Epithelial cell of esophagus (primary cell): ENCODE measurements at regions not wholly inside any gene's neighbourhood (a gene's known extent, or its start where the extent isn't known, plus 50 kb on each side); places are given as distances from the start of the nearest gene placed in this dataset.
A peak's percentile ranks its signal among the peaks of the same experiment; 100 is the strongest.

Experiments used
- DNase-seq: peaks from one replicate; pipeline ENCODE4 v3.0.0; 2010; ENCODE audit warnings: low read depth
- H3K4me3 ChIP-seq: 2 replicates; pipeline ENCODE4 v1.5.1; 2011; ENCODE audit warnings: mild to moderate bottlenecking, low read length, control low read depth
- TF ChIP-seq, protein P1 (sequence below): IDR thresholded peaks from 2 replicates; pipeline ENCODE4 v1.5.1; 2011; ENCODE audit warnings: low read depth, mild to moderate bottlenecking, low read length, control low read depth, inconsistent platforms; ENCODE audit not compliant: insufficient read depth; ENCODE audit errors: missing control alignments

- DNase-seq, result no peak
Measured at GRCh38 chr12:114986849-114987248, 302.9 kb upstream of the TBX3 start.

GRCh38 chr12:114986178-114986714 lies 302.3 kb upstream of the TBX3 start:
- no peak for DNase-seq
- TF ChIP-seq, protein P1, sequence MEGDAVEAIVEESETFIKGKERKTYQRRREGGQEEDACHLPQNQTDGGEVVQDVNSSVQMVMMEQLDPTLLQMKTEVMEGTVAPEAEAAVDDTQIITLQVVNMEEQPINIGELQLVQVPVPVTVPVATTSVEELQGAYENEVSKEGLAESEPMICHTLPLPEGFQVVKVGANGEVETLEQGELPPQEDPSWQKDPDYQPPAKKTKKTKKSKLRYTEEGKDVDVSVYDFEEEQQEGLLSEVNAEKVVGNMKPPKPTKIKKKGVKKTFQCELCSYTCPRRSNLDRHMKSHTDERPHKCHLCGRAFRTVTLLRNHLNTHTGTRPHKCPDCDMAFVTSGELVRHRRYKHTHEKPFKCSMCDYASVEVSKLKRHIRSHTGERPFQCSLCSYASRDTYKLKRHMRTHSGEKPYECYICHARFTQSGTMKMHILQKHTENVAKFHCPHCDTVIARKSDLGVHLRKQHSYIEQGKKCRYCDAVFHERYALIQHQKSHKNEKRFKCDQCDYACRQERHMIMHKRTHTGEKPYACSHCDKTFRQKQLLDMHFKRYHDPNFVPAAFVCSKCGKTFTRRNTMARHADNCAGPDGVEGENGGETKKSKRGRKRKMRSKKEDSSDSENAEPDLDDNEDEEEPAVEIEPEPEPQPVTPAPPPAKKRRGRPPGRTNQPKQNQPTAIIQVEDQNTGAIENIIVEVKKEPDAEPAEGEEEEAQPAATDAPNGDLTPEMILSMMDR, result no peak
- H3K4me3 ChIP-seq, result no peak overlapping the region

More at GRCh38 chr12:114986849-114987248, 302.9 kb upstream of the TBX3 start:
- TF ChIP-seq, protein P1, result no peak
- H3K4me3 ChIP-seq, result no peak overlapping the region

DNA sequence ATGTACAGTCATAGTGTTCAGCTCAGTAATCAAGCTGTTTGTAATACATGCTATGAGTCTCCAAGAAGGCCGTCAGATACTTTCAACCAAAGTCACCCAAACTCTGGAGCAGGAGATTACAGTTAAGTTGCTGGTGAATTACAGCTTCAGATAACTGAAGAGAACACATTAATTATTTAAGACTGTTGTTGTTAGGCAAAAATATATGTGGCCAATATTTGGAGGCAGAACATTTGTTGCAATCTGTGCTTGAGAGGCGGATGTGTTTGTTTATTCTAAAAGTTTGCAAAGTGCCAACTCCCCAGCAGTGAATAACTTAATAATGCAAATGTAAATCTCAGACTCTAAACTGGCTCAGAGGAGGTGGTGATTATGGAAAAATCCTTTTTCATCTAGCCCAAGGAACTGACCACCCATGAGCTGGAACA lies 300.7 kb upstream of the TBX3 start:
- DNase-seq, result no peak
- no peak overlapping the region for H3K4me3 ChIP-seq
- TF ChIP-seq, protein P1, result no peak

DNA sequence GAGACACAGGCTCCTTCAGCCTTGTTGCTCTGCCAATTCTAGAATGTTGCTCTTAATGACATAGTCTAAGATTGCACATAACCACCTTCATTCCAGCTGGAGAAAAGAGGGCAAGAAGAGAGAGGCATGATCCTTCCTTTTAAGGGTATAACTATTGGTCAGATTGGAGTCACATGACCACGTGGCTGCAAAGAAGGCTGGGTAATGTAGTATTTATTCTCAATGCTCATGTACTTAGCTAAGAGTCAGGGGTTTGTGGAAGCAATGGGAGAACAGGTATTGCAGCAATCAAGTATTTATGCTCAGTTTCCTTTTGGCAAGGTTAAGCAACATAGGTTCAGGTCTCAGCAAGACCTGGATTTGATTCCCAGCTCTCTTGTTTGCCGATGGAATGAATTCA lies 298.8 kb upstream of the TBX3 start:
- peak; percentile 54 for DNase-seq
- H3K4me3 ChIP-seq, result no peak overlapping the region
- TF ChIP-seq, protein P1, result no peak

DNA sequence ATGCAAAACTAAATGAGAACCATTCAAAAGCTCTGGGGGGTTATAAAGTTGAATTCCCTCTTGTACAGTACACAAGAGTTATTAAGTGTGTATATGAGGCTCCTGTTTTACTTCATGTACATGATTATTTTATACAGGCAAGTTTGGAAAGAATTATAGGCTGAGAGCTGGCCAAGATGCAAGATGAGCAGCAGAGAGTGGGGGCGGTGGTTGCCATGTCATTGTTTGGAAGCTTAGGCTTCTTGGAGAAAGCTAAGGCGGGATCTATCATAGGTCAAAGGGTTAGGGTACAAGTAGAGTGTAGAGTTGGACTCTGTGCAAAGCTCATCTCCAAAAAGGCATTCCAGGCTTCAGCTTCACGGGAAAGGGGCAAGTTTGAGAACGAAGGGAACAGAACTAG lies 297.1 kb upstream of the TBX3 start:
- no peak overlapping the region for H3K4me3 ChIP-seq
- TF ChIP-seq, protein P1, result no peak
- no peak for DNase-seq

DNA sequence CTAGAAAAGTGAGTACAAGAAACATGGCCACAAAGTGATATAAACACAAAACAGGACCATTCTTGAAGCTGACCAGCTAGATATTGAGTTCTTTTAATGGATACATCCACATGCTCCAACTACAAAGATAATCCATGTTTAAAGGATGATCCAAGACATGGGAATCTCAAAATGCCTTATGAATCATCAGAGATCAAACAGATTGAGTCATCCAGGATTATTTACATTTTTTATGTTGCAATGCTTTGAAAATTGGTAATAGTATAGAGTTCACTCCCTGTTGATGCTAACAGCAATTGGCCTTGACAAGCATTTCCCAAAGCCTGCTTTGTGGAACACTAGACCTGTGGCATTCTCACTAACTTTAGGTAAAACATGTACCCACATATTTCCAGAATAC lies 293.0 kb upstream of the TBX3 start:
- no peak overlapping the region for H3K4me3 ChIP-seq
- DNase-seq, result peak; percentile 47
- TF ChIP-seq, protein P1, result no peak

GRCh38 chr12:114976372-114976771 lies 292.4 kb upstream of the TBX3 start:
- no peak overlapping the region for H3K4me3 ChIP-seq
- no peak for DNase-seq
- TF ChIP-seq, protein P1, result no peak
